Adrenal gland (tissue), 5 donors: ENCODE measurements at regions not wholly inside any gene's neighbourhood (a gene's known extent, or its start where the extent isn't known, plus 50 kb on each side); places are given as distances from the start of the nearest gene placed in this dataset.

ENCODE experiments used
- CTCF ChIP-seq, 6 experiments: fragments of 450-650 bp in 4 of 6; fragments of 200-600 bp in 2 of 6; sonication (generic) in 1 of 6; IDR thresholded peaks; 1 replicate in 5 of 6; 2 replicates in 1 of 6; pipeline versions ENCODE4 v1.5.1 to v1.8.0; 2016 to 2021; ENCODE audit warnings: antibody characterized with exemption in 6 of 6, mild to moderate bottlenecking in 2 of 6, moderate library complexity in 1 of 6
- POLR2A ChIP-seq, 2 donors: fragments of 450-650 bp; IDR thresholded peaks; one replicate each; pipeline ENCODE4 v1.6.1; 2017; ENCODE audit warnings: antibody characterized with exemption in 2 of 2, mild to moderate bottlenecking in 2 of 2, moderate library complexity in 1 of 2
- donor health status: DM: no; HTN: no; CAD: no.

GRCh38 chr15:92833106-92833433 is 67.1 kb upstream of the CHD2 start:
- no peak for TF ChIP-seq POLR2A (IDR thresholded peaks at IDR 0.05)
- TF ChIP-seq CTCF (IDR thresholded peaks at IDR 0.05), result no peak
